ENCODE measurements at regions not wholly inside any gene's neighbourhood (a gene's known extent, or its start where the extent isn't known, plus 50 kb on each side); places are given as distances from the start of the nearest gene placed in this dataset.

GRCh38 chr15:97567411-97567810 is 393.1 kb upstream of the ARRDC4 start:
- H3K36me3 ChIP-seq: no peaks in the 10 kb centered on the region
- H3K27me3 ChIP-seq: no peaks in the 10 kb centered on the region
- no peak overlapping the region for H3K27ac ChIP-seq
- ATAC-seq (ENCODE audit: low FRiP score in 2 of 2): no peak
- no peak overlapping the region for H3K4me3 ChIP-seq
- TF ChIP-seq POLR2AphosphoS5 (IDR thresholded peaks at IDR 0.05): no peak
- no peak for TF ChIP-seq CTCF (IDR thresholded peaks at IDR 0.05)
- TF ChIP-seq EP300 (IDR thresholded peaks at IDR 0.05): no peak
- TF ChIP-seq POLR2A (IDR thresholded peaks at IDR 0.05): no peak
- H3K9me3 ChIP-seq: no peaks in the 10 kb centered on the region
- WGBS, 2 donors: 59 to 60% methylated on average over 1 of the region's 1 CpG
- H3K4me1 ChIP-seq: no peaks in the 10 kb centered on the region
- no peak for DNase-seq

- no peaks in the 10 kb centered on the region for H3K36me3 ChIP-seq
- ATAC-seq (ENCODE audit: low FRiP score in 2 of 2) (no peak), DNase-seq (no peak)
- no peaks in the 10 kb centered on the region for H3K4me1 ChIP-seq
- no peak overlapping the region for H3K4me3 ChIP-seq
- WGBS, 2 donors: 83 to 84% methylated on average over 5 of the region's 5 CpGs
- H3K27me3 ChIP-seq: no peaks in the 10 kb centered on the region
- TF ChIP-seq POLR2A (IDR thresholded peaks at IDR 0.05) (no peak), CTCF (IDR thresholded peaks at IDR 0.05) (no peak), EP300 (IDR thresholded peaks at IDR 0.05) (no peak), POLR2AphosphoS5 (IDR thresholded peaks at IDR 0.05) (no peak)
- H3K27ac ChIP-seq: no peak overlapping the region
- H3K9me3 ChIP-seq: no peaks in the 10 kb centered on the region
Observed at GRCh38 chr15:97576929-97577645, 383.4 kb upstream of the ARRDC4 start.

- Histone ChIP-seq H3K27me3 (no peaks in the 10 kb centered on the region), H3K4me3 (no peak overlapping the region), H3K9me3 (peaks cover 0 to 4% (median 0%) of the 10 kb centered on the region in 4 donors), H3K4me1 (no peaks in the 10 kb centered on the region), H3K36me3 (no peaks in the 10 kb centered on the region), H3K27ac (no peak overlapping the region)
- 94 to 96% methylated on average over 8 of the region's 10 CpGs for WGBS, 2 donors
- DNase-seq (no peak), ATAC-seq (ENCODE audit: low FRiP score in 2 of 2) (no peak)
- TF ChIP-seq EP300 (IDR thresholded peaks at IDR 0.05): no peak
- no peak for TF ChIP-seq CTCF (IDR thresholded peaks at IDR 0.05)
- no peak for TF ChIP-seq POLR2AphosphoS5 (IDR thresholded peaks at IDR 0.05)
Observed at GRCh38 chr15:97585408-97585807, 375.1 kb upstream of the ARRDC4 start.

- 66 to 72% methylated on average over 4 of the region's 4 CpGs for WGBS, 2 donors
- H3K27ac ChIP-seq: no peak overlapping the region
- DNase-seq (no peak), ATAC-seq (ENCODE audit: low FRiP score in 2 of 2) (peak in 1 of 2 donors; percentile 30)
- TF ChIP-seq POLR2A (IDR thresholded peaks at IDR 0.05) (no peak), EP300 (IDR thresholded peaks at IDR 0.05) (no peak), POLR2AphosphoS5 (IDR thresholded peaks at IDR 0.05) (no peak), CTCF (IDR thresholded peaks at IDR 0.05) (no peak)
- H3K4me1 ChIP-seq: no peaks in the 10 kb centered on the region
- no peak overlapping the region for H3K4me3 ChIP-seq
- no peaks in the 10 kb centered on the region for H3K9me3 ChIP-seq
- H3K36me3 ChIP-seq: no peaks in the 10 kb centered on the region
- H3K27me3 ChIP-seq: no peaks in the 10 kb centered on the region
Observed at GRCh38 chr15:97592778-97593177, 367.7 kb upstream of the ARRDC4 start.

- TF ChIP-seq POLR2A (IDR thresholded peaks at IDR 0.05): no peak
- TF ChIP-seq POLR2AphosphoS5 (IDR thresholded peaks at IDR 0.05): no peak
- no peak for TF ChIP-seq EP300 (IDR thresholded peaks at IDR 0.05)
- TF ChIP-seq CTCF (IDR thresholded peaks at IDR 0.05): no peak
- DNase-seq (no peak), ATAC-seq (ENCODE audit: low FRiP score in 2 of 2) (no peak)
- 71 to 76% methylated on average over 5 of the region's 5 CpGs for WGBS, 2 donors
- Histone ChIP-seq H3K27me3 (no peaks in the 10 kb centered on the region), H3K36me3 (no peaks in the 10 kb centered on the region), H3K27ac (no peak overlapping the region), H3K9me3 (no peaks in the 10 kb centered on the region), H3K4me3 (no peak overlapping the region), H3K4me1 (no peaks in the 10 kb centered on the region)
Observed at GRCh38 chr15:97597801-97598200, 362.7 kb upstream of the ARRDC4 start.
